Hindlimb muscle (tissue), 1 donor: ENCODE measurements at regions not wholly inside any gene's neighbourhood (a gene's known extent, or its start where the extent isn't known, plus 50 kb on each side); places are given as distances from the start of the nearest gene placed in this dataset.

ENCODE experiments used
- DNase-seq: peaks from one replicate; pipeline ENCODE4 v3.0.0-alpha.2; 2013

GRCh38 chr15:37793851-37794250, 140.6 kb upstream of the TMCO5A start:
- DNase-seq = no peak

GRCh38 chr15:37794947-37795346, 139.5 kb upstream of the TMCO5A start:
- no peak for DNase-seq

- DNase-seq = no peak
Measured at GRCh38 chr15:37801529-37801928, 132.9 kb upstream of the TMCO5A start.

GRCh38 chr15:37806808-37807207, 127.6 kb upstream of the TMCO5A start:
- no peak for DNase-seq

GRCh38 chr15:37810381-37810780, 124.1 kb upstream of the TMCO5A start:
- DNase-seq = no peak

GRCh38 chr15:37813306-37813705, 121.1 kb upstream of the TMCO5A start:
- no peak for DNase-seq

- DNase-seq = peak; percentile 6
Measured at GRCh38 chr15:37814847-37815515, 119.5 kb upstream of the TMCO5A start.

GRCh38 chr15:37818152-37818677, 116.2 kb upstream of the TMCO5A start:
- DNase-seq = no peak

- no peak for DNase-seq
Measured at GRCh38 chr15:37819191-37819590, 115.2 kb upstream of the TMCO5A start.

GRCh38 chr15:37820380-37821128, 113.9 kb upstream of the TMCO5A start:
- no peak for DNase-seq

GRCh38 chr15:37823601-37824275, 110.7 kb upstream of the TMCO5A start:
- DNase-seq = no peak

GRCh38 chr15:37824717-37825382, 109.6 kb upstream of the TMCO5A start:
- DNase-seq = no peak

- DNase-seq = no peak
Measured at GRCh38 chr15:37837276-37837675, 97.2 kb upstream of the TMCO5A start.

- DNase-seq = no peak
Measured at GRCh38 chr15:37847776-37848175, 86.7 kb upstream of the TMCO5A start.

- DNase-seq = no peak
Measured at GRCh38 chr15:37856109-37856508, 78.3 kb upstream of the TMCO5A start.

GRCh38 chr15:37860896-37861295, 73.5 kb upstream of the TMCO5A start:
- no peak for DNase-seq

GRCh38 chr15:37865687-37866086, 68.8 kb upstream of the TMCO5A start:
- no peak for DNase-seq

- no peak for DNase-seq
Measured at GRCh38 chr15:37870711-37871110, 63.7 kb upstream of the TMCO5A start.

- no peak for DNase-seq
Measured at GRCh38 chr15:37872661-37873060, 61.8 kb upstream of the TMCO5A start.

- no peak for DNase-seq
Measured at GRCh38 chr15:37873336-37873735, 61.1 kb upstream of the TMCO5A start.

- DNase-seq = no peak
Measured at GRCh38 chr15:37876900-37877299, 57.5 kb upstream of the TMCO5A start.

- DNase-seq = no peak
Measured at GRCh38 chr15:37877851-37878741, 56.3 kb upstream of the TMCO5A start.
